ENCODE measurements at regions not wholly inside any gene's neighbourhood (a gene's known extent, or its start where the extent isn't known, plus 50 kb on each side); places are given as distances from the start of the nearest gene placed in this dataset.

DNA sequence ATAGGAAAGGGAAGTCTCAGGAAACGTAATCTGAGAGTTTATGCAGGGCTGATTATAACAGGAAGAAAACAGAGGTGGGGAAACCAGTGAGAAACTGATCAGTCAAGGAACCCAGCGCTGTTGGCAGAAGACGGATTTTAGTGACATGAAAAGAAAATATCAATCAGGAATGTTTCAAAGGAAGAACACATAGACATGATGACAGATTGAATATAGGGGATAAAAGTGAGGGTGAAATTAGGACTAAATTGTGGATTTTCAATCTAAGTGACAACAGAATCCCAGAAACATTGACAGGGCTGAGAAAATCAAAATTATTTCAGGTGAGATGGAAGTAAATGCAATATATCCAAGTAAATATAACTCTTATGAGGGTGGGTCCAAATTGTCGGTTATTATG is 199.8 kb upstream of the CCDC150 start:
- no peaks in the 10 kb centered on the region for H3K27me3 ChIP-seq (ENCODE audit: insufficient read depth, low read length)
- TF ChIP-seq CTCF (IDR thresholded peaks at IDR 0.05; ENCODE audit: insufficient read depth, low read depth, low read length): no peak
- TF ChIP-seq EZH2 (IDR thresholded peaks at IDR 0.05; ENCODE audit: insufficient read depth, low read length): no peak
- H3K9ac ChIP-seq (ENCODE audit: low read length): no peak overlapping the region
- no peaks in the 10 kb centered on the region for H3K79me2 ChIP-seq (ENCODE audit: insufficient read depth, low read length)
- peaks cover 2% of the 10 kb centered on the region for H3K36me3 Mint-ChIP-seq (ENCODE audit: low read depth, unreplicated experiment)
- H3K27ac Mint-ChIP-seq (ENCODE audit: unreplicated experiment): no peak overlapping the region
- no peaks in the 10 kb centered on the region for H3K4me1 ChIP-seq (ENCODE audit: insufficient read depth, low read length)
- H3K27ac ChIP-seq (ENCODE audit: low read depth, low read length): no peak overlapping the region
- H3K9me3 ChIP-seq (ENCODE audit: insufficient read depth, low read depth, low read length): no peaks in the 10 kb centered on the region
- H3K36me3 ChIP-seq (ENCODE audit: insufficient read depth, low read length): no peaks in the 10 kb centered on the region
- H3K4me3 ChIP-seq (ENCODE audit: insufficient read depth, low read depth, low read length): no peak overlapping the region
- peaks cover 6% of the 10 kb centered on the region for H3K27me3 Mint-ChIP-seq (ENCODE audit: low read depth, unreplicated experiment)
- H3K4me1 Mint-ChIP-seq (ENCODE audit: low read depth, unreplicated experiment): no peaks in the 10 kb centered on the region
- H4K20me1 ChIP-seq (ENCODE audit: insufficient read depth, low read length): no peaks in the 10 kb centered on the region
- no peak overlapping the region for H3K4me2 ChIP-seq (ENCODE audit: low read length)
- H3K4me3 Mint-ChIP-seq (ENCODE audit: unreplicated experiment): no peak overlapping the region
- H2AFZ ChIP-seq (ENCODE audit: low read depth, low read length): no peak overlapping the region
- no peaks in the 10 kb centered on the region for H3K9me3 Mint-ChIP-seq (ENCODE audit: unreplicated experiment)
- DNase-seq (ENCODE audit: low read depth) (no peak), FAIRE-seq (no peak)

DNA sequence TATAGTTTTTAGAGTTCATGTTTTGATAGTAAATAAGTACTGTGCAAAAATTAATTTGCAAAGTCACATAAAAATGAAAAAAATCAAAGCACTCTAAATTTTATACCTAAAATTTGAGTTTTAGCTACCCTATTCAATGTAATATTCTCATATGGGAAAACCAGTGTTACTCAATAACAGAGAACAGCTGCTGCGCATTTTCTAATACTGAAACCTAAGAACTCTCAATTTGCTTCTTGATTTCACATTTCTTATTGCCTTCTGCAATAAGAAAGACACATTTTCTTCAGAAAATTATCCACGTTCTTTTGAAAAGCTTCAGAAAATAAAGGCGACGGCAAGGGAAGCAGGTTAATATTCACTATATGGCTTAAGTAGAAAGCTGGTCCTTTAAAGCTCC is 199.1 kb upstream of the CCDC150 start:
- H3K4me3 ChIP-seq (ENCODE audit: insufficient read depth, low read depth, low read length): no peak overlapping the region
- no peaks in the 10 kb centered on the region for H3K9me3 Mint-ChIP-seq (ENCODE audit: unreplicated experiment)
- H2AFZ ChIP-seq (ENCODE audit: low read depth, low read length): no peak overlapping the region
- no peak overlapping the region for H3K4me3 Mint-ChIP-seq (ENCODE audit: unreplicated experiment)
- H3K27me3 ChIP-seq (ENCODE audit: insufficient read depth, low read length): no peaks in the 10 kb centered on the region
- H3K79me2 ChIP-seq (ENCODE audit: insufficient read depth, low read length): no peaks in the 10 kb centered on the region
- H3K9me3 ChIP-seq (ENCODE audit: insufficient read depth, low read depth, low read length): no peaks in the 10 kb centered on the region
- peaks cover 6% of the 10 kb centered on the region for H3K27me3 Mint-ChIP-seq (ENCODE audit: low read depth, unreplicated experiment)
- H3K4me1 ChIP-seq (ENCODE audit: insufficient read depth, low read length): no peaks in the 10 kb centered on the region
- no peaks in the 10 kb centered on the region for H3K36me3 ChIP-seq (ENCODE audit: insufficient read depth, low read length)
- no peak overlapping the region for H3K4me2 ChIP-seq (ENCODE audit: low read length)
- TF ChIP-seq CTCF (IDR thresholded peaks at IDR 0.05; ENCODE audit: insufficient read depth, low read depth, low read length): no peak
- no peak for TF ChIP-seq EZH2 (IDR thresholded peaks at IDR 0.05; ENCODE audit: insufficient read depth, low read length)
- FAIRE-seq (no peak), DNase-seq (ENCODE audit: low read depth) (no peak)
- peaks cover 2% of the 10 kb centered on the region for H3K36me3 Mint-ChIP-seq (ENCODE audit: low read depth, unreplicated experiment)
- no peaks in the 10 kb centered on the region for H4K20me1 ChIP-seq (ENCODE audit: insufficient read depth, low read length)
- H3K27ac ChIP-seq (ENCODE audit: low read depth, low read length): no peak overlapping the region
- H3K27ac Mint-ChIP-seq (ENCODE audit: unreplicated experiment): no peak overlapping the region
- no peaks in the 10 kb centered on the region for H3K4me1 Mint-ChIP-seq (ENCODE audit: low read depth, unreplicated experiment)
- no peak overlapping the region for H3K9ac ChIP-seq (ENCODE audit: low read length)

DNA sequence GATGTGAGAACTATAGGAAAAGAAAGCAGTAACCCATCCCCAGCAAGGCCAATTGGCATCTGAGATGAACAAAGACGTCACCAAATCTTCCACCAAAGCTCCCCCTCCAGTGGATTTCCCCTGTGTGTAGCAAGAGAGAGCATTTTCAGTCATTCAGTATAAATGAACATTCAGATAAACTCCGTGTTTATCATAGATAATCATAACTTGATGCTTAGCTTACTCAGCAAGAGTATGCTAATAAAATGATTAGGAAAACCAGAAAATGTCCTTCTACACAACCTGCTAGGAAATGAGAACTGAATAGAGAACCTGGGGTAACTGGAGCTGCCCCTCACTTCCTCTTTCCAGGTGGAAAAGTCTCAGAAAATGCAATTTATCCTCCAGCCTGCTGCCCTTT is 198.0 kb upstream of the CCDC150 start:
- DNase-seq (ENCODE audit: low read depth) (no peak), FAIRE-seq (no peak)
- Histone ChIP-seq H3K79me2 (ENCODE audit: insufficient read depth, low read length) (no peaks in the 10 kb centered on the region), H3K27ac (ENCODE audit: low read depth, low read length) (no peak overlapping the region), H3K27me3 (ENCODE audit: insufficient read depth, low read length) (no peaks in the 10 kb centered on the region), H3K4me3 (ENCODE audit: insufficient read depth, low read depth, low read length) (no peak overlapping the region), H3K36me3 (ENCODE audit: insufficient read depth, low read length) (no peaks in the 10 kb centered on the region), H3K9ac (ENCODE audit: low read length) (no peak overlapping the region), H4K20me1 (ENCODE audit: insufficient read depth, low read length) (no peaks in the 10 kb centered on the region), H3K4me1 (ENCODE audit: insufficient read depth, low read length) (no peaks in the 10 kb centered on the region), H3K9me3 (ENCODE audit: insufficient read depth, low read depth, low read length) (no peaks in the 10 kb centered on the region), H2AFZ (ENCODE audit: low read depth, low read length) (no peak overlapping the region), H3K4me2 (ENCODE audit: low read length) (no peak overlapping the region)
- no peak overlapping the region for H3K27ac Mint-ChIP-seq (ENCODE audit: unreplicated experiment)
- H3K4me3 Mint-ChIP-seq (ENCODE audit: unreplicated experiment): no peak overlapping the region
- H3K36me3 Mint-ChIP-seq (ENCODE audit: low read depth, unreplicated experiment): peaks cover 2% of the 10 kb centered on the region
- no peaks in the 10 kb centered on the region for H3K4me1 Mint-ChIP-seq (ENCODE audit: low read depth, unreplicated experiment)
- H3K27me3 Mint-ChIP-seq (ENCODE audit: low read depth, unreplicated experiment): peaks cover 6% of the 10 kb centered on the region
- TF ChIP-seq CTCF (IDR thresholded peaks at IDR 0.05; ENCODE audit: insufficient read depth, low read depth, low read length) (no peak), EZH2 (IDR thresholded peaks at IDR 0.05; ENCODE audit: insufficient read depth, low read length) (no peak)
- H3K9me3 Mint-ChIP-seq (ENCODE audit: unreplicated experiment): peaks cover 3% of the 10 kb centered on the region
